ENCODE measurements at regions not wholly inside any gene's neighbourhood (a gene's known extent, or its start where the extent isn't known, plus 50 kb on each side); places are given as distances from the start of the nearest gene placed in this dataset.

- ChIA-PET POLR2A (no interaction called here), CTCF (ENCODE audit: low intra/inter-chr PET ratio) (no interaction called here)
- no peak overlapping the region for H3K4me2 ChIP-seq (ENCODE audit: insufficient read depth, low read length)
- H3K9me3 ChIP-seq (replicated peaks; ENCODE audit: control insufficient read depth, insufficient read depth, low read depth, low read length), result no peaks in the 10 kb centered on the region
- DNase-seq (ENCODE audit: extremely low read depth in 1 of 4, low spot score in 3 of 4) (no peak), FAIRE-seq (no peak), ATAC-seq (no peak)
- no peaks in the 10 kb centered on the region for H4K20me1 ChIP-seq (replicated peaks; ENCODE audit: control insufficient read depth, insufficient read depth, low read length)
- intact Hi-C loops (cut with micrococcal nuclease), result no loop called here
- no peak overlapping the region for H3K4me3 ChIP-seq
- in situ Hi-C loops (cut with MboI), result no loop called here
- no peak overlapping the region for H3K9ac ChIP-seq (ENCODE audit: insufficient read depth in 1 of 2, low read depth in 2 of 2, low read length in 2 of 2)
- no peaks in the 10 kb centered on the region for H3K27me3 ChIP-seq (ENCODE audit: control insufficient read depth in 2 of 2, insufficient read depth in 2 of 2, low read length in 2 of 2)
- TF ChIP-seq RREB1 (CRISPR knock-in tag; IDR thresholded peaks at IDR 0.05), result no peak
- no peak overlapping the region for H3K27ac ChIP-seq (ENCODE audit: extremely low read depth, low read depth, low read length)
- no peaks in the 10 kb centered on the region for H3K36me3 ChIP-seq (ENCODE audit: control insufficient read depth, insufficient read depth, low read length)
- H3K79me2 ChIP-seq (ENCODE audit: control insufficient read depth, insufficient read depth, low read length), result no peaks in the 10 kb centered on the region
- no peaks in the 10 kb centered on the region for H3K9me1 ChIP-seq (ENCODE audit: control insufficient read depth, insufficient read depth, low read length)
- 0% methylated on average over 4 of the region's 4 CpGs for WGBS (ENCODE audit: insufficient coverage, low coverage, missing lambda C conversion rate)
- no peaks in the 10 kb centered on the region for H3K4me1 ChIP-seq (replicated peaks in 1 of 2; ENCODE audit: control insufficient read depth in 2 of 2, insufficient read depth in 2 of 2, low read length in 2 of 2)
- no TSS peak for BruUV-seq (replicated peaks)
- no peak overlapping the region for H2AFZ ChIP-seq (ENCODE audit: low read depth, low read length)
These were observed 234.5 kb downstream of the SNAPC1 start for GRCh38 chr14:61996753-61997152.
